Osteoblast (primary cell): ENCODE measurements at regions not wholly inside any gene's neighbourhood (a gene's known extent, or its start where the extent isn't known, plus 50 kb on each side); places are given as distances from the start of the nearest gene placed in this dataset.

Experiments used
- DNase-seq: peaks from one replicate; pipeline ENCODE4 v3.0.0; 2011; ENCODE audit warnings: low spot score, mixed read lengths; ENCODE audit not compliant: insufficient read length; ENCODE audit errors: missing footprints
- H2AFZ ChIP-seq: 2 replicates; pipeline ENCODE4 v1.6.0; 2011; ENCODE audit warnings: mild to moderate bottlenecking, low read length
- H3K27ac ChIP-seq: 2 replicates; pipeline ENCODE4 v1.5.1; 2011; ENCODE audit warnings: mild to moderate bottlenecking, low read depth, low read length, moderate library complexity
- H3K27me3 ChIP-seq: 2 replicates; pipeline ENCODE4 v1.6.0; 2012; ENCODE audit warnings: mild to moderate bottlenecking, control low read depth, inconsistent platforms, low read length, moderate library complexity; ENCODE audit not compliant: insufficient read depth
- H3K36me3 ChIP-seq: 2 replicates; pipeline ENCODE4 v1.5.1; 2011; ENCODE audit warnings: mild to moderate bottlenecking, low read length, control low read depth, moderate library complexity; ENCODE audit not compliant: insufficient read depth
- H3K4me1 ChIP-seq: 2 replicates; pipeline ENCODE4 v1.5.1; 2011; ENCODE audit warnings: mild to moderate bottlenecking, low read length, control low read depth, moderate library complexity; ENCODE audit not compliant: insufficient read depth
- H3K4me2 ChIP-seq: 2 replicates; pipeline ENCODE4 v1.6.0; 2011; ENCODE audit warnings: mild to moderate bottlenecking, low read length; ENCODE audit not compliant: insufficient read depth
- H3K4me3 ChIP-seq: fragments of 200-600 bp; sonication (generic); 3 replicates; pipeline ENCODE4 v1.5.1; 2012; ENCODE audit warnings: mild to moderate bottlenecking, low read length, inconsistent platforms; ENCODE audit not compliant: insufficient read depth
- H3K79me2 ChIP-seq: 2 replicates; pipeline ENCODE4 v1.6.0; 2012; ENCODE audit warnings: mild to moderate bottlenecking, low read length, control low read depth, inconsistent platforms; ENCODE audit not compliant: insufficient read depth
- H3K9me3 ChIP-seq: 2 replicates; pipeline ENCODE4 v1.5.1; 2011; ENCODE audit warnings: low read depth, low read length, control low read depth
- H4K20me1 ChIP-seq: 2 replicates; pipeline ENCODE4 v1.6.0; 2012; ENCODE audit warnings: mild to moderate bottlenecking, low read length, control low read depth; ENCODE audit not compliant: insufficient read depth
- TF ChIP-seq, protein P1 (sequence below): IDR thresholded peaks from 2 replicates; pipeline ENCODE4 v1.5.1; 2011; ENCODE audit warnings: mild to moderate bottlenecking, low read depth, low read length, moderate library complexity; ENCODE audit errors: extremely low read depth

DNA sequence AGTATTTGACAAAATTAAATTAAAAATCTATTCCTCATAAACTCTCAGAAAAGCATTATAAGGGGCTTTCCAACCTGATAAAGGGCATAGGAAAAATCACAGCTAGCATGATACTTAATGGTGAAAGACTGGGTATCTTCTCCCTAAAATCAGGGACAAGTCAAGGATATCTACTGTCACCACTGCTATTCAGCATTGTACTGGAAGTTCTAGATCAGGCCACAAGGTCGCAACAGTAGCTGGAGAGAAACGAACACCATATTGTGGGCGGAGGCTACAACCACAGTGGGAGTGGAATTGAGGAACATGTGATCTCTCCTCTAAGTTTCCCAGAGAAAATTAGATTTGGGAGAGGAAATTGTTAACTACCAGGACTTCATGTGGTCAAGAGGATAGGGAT is 70.0 kb upstream of the NAMPT start:
- no peak for DNase-seq
- Histone ChIP-seq H4K20me1 (no peaks in the 10 kb centered on the region), H3K9me3 (peaks cover 4% of the 10 kb centered on the region), H3K27ac (no peak overlapping the region), H3K79me2 (no peaks in the 10 kb centered on the region), H3K27me3 (peaks cover 13% of the 10 kb centered on the region), H3K4me1 (no peaks in the 10 kb centered on the region), H3K36me3 (no peaks in the 10 kb centered on the region), H3K4me2 (no peak overlapping the region), H2AFZ (no peak overlapping the region), H3K4me3 (no peak overlapping the region)
- TF ChIP-seq, protein P1, sequence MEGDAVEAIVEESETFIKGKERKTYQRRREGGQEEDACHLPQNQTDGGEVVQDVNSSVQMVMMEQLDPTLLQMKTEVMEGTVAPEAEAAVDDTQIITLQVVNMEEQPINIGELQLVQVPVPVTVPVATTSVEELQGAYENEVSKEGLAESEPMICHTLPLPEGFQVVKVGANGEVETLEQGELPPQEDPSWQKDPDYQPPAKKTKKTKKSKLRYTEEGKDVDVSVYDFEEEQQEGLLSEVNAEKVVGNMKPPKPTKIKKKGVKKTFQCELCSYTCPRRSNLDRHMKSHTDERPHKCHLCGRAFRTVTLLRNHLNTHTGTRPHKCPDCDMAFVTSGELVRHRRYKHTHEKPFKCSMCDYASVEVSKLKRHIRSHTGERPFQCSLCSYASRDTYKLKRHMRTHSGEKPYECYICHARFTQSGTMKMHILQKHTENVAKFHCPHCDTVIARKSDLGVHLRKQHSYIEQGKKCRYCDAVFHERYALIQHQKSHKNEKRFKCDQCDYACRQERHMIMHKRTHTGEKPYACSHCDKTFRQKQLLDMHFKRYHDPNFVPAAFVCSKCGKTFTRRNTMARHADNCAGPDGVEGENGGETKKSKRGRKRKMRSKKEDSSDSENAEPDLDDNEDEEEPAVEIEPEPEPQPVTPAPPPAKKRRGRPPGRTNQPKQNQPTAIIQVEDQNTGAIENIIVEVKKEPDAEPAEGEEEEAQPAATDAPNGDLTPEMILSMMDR = no peak

GRCh38 chr7:106353944-106354343 is 69.2 kb upstream of the NAMPT start:
- Histone ChIP-seq H2AFZ (no peak overlapping the region), H3K36me3 (no peaks in the 10 kb centered on the region), H3K4me3 (no peak overlapping the region), H3K9me3 (peaks cover 4% of the 10 kb centered on the region), H3K27me3 (peaks cover 10% of the 10 kb centered on the region), H3K27ac (no peak overlapping the region), H3K79me2 (no peaks in the 10 kb centered on the region), H3K4me2 (no peak overlapping the region), H3K4me1 (no peaks in the 10 kb centered on the region), H4K20me1 (no peaks in the 10 kb centered on the region)
- TF ChIP-seq, protein P1 = no peak
- no peak for DNase-seq

DNA sequence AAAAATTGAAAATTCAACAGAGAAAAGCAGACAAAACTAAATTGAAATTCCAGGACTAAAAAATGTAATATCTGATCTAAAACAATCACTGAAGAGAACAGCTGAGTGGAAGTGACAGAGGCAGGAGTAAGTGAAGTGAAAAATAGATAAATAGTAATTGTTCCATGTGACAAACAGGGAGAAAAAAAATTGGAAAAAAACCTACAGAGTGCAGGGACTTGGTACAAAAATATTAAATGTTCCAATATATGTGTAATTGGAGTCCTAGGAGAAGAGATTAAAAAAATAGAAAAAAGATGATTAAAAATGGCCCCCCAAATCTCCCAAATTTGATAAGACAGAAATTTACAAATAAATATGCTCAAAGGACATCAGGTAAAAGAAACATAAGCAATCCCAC is 63.4 kb upstream of the NAMPT start:
- H2AFZ ChIP-seq = no peak overlapping the region
- H3K9me3 ChIP-seq = peaks cover 6% of the 10 kb centered on the region
- H3K4me3 ChIP-seq = no peak overlapping the region
- peaks cover 19% of the 10 kb centered on the region for H3K4me1 ChIP-seq
- no peaks in the 10 kb centered on the region for H3K36me3 ChIP-seq
- H4K20me1 ChIP-seq = no peaks in the 10 kb centered on the region
- DNase-seq = no peak
- no peaks in the 10 kb centered on the region for H3K79me2 ChIP-seq
- H3K4me2 ChIP-seq = no peak overlapping the region
- H3K27me3 ChIP-seq = no peaks in the 10 kb centered on the region
- TF ChIP-seq, protein P1 = no peak
- no peak overlapping the region for H3K27ac ChIP-seq

GRCh38 chr7:106347229-106347833 is 62.5 kb upstream of the NAMPT start:
- Histone ChIP-seq H3K79me2 (no peaks in the 10 kb centered on the region), H3K4me1 (peaks cover 19% of the 10 kb centered on the region), H3K9me3 (peaks cover 6% of the 10 kb centered on the region), H2AFZ (no peak overlapping the region), H4K20me1 (no peaks in the 10 kb centered on the region), H3K36me3 (no peaks in the 10 kb centered on the region), H3K4me3 (no peak overlapping the region), H3K27me3 (no peaks in the 10 kb centered on the region), H3K4me2 (no peak overlapping the region), H3K27ac (no peak overlapping the region)
- no peak for DNase-seq
- TF ChIP-seq, protein P1 = no peak
